ENCODE measurements at regions not wholly inside any gene's neighbourhood (a gene's known extent, or its start where the extent isn't known, plus 50 kb on each side); places are given as distances from the start of the nearest gene placed in this dataset.
"Not testable (repeated sequence)": the region's sequence is repeated elsewhere in the genome, so short reads cannot be mapped to it uniquely, and the experiment has no call there.

DNA sequence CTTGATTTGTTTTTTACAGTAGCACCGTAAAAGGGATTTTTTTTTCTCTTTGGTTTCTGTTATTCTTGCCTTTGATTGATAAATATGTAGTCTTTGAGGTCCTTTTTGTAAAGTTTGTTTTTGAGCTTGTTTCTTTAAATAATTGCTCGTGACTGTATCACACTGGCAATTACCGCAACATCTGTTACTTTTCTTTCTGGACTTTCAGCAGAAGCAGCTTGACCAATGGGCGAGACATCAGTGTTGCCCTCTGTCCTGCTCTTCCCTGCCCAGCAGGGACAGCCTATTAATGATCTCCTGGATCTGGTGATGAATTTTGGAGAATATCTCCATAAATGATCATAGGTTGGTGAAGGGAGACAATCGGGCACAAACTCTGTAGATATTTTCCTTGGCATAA lies 74.9 kb downstream of the TDRD15 start:
- TF ChIP-seq, protein P1, sequence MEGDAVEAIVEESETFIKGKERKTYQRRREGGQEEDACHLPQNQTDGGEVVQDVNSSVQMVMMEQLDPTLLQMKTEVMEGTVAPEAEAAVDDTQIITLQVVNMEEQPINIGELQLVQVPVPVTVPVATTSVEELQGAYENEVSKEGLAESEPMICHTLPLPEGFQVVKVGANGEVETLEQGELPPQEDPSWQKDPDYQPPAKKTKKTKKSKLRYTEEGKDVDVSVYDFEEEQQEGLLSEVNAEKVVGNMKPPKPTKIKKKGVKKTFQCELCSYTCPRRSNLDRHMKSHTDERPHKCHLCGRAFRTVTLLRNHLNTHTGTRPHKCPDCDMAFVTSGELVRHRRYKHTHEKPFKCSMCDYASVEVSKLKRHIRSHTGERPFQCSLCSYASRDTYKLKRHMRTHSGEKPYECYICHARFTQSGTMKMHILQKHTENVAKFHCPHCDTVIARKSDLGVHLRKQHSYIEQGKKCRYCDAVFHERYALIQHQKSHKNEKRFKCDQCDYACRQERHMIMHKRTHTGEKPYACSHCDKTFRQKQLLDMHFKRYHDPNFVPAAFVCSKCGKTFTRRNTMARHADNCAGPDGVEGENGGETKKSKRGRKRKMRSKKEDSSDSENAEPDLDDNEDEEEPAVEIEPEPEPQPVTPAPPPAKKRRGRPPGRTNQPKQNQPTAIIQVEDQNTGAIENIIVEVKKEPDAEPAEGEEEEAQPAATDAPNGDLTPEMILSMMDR (IDR thresholded peaks at IDR 0.05; ENCODE audit: low read depth, low read length, poor library complexity, severe bottlenecking): no peak
- TF ChIP-seq EZH2phosphoT487 (IDR thresholded peaks at IDR 0.05; ENCODE audit: borderline replicate concordance, low read length): no peak
- Histone ChIP-seq H3K27me3 (ENCODE audit: control insufficient read depth, low read length) (no peaks in the 10 kb centered on the region), H3K9me2 (replicated peaks; ENCODE audit: control insufficient read depth, low read length) (no peaks in the 10 kb centered on the region), H3K4me2 (ENCODE audit: low read length) (no peak overlapping the region), H3K9me3 (ENCODE audit: control insufficient read depth, insufficient read depth, low read length) (no peaks in the 10 kb centered on the region), H3F3A (ENCODE audit: control insufficient read depth, insufficient read depth) (no peaks in the 10 kb centered on the region), H3K4me3 (ENCODE audit: low read length) (no peak overlapping the region), H3K36me3 (ENCODE audit: control insufficient read depth, low read length) (no peaks in the 10 kb centered on the region), H4K20me1 (ENCODE audit: control insufficient read depth, insufficient read depth, low read depth, low read length) (no peaks in the 10 kb centered on the region), H3K79me2 (ENCODE audit: control insufficient read depth, low read length) (no peaks in the 10 kb centered on the region), H3K4me1 (ENCODE audit: control insufficient read depth, low read length) (no peaks in the 10 kb centered on the region), H3K27ac (ENCODE audit: low read depth, low read length) (no peak overlapping the region)

GRCh38 chr2:21203976-21204375 lies 80.2 kb downstream of the TDRD15 start:
- Histone ChIP-seq H3K27me3 (ENCODE audit: control insufficient read depth, low read length) (no peaks in the 10 kb centered on the region; the same call in 1 of the 2 replicates), H3K4me1 (ENCODE audit: control insufficient read depth, low read length) (no peaks in the 10 kb centered on the region), H3K4me2 (ENCODE audit: low read length) (no peak overlapping the region), H3K79me2 (ENCODE audit: control insufficient read depth, low read length) (no peaks in the 10 kb centered on the region), H3K36me3 (ENCODE audit: control insufficient read depth, low read length) (no peaks in the 10 kb centered on the region), H4K20me1 (ENCODE audit: control insufficient read depth, insufficient read depth, low read depth, low read length) (no peaks in the 10 kb centered on the region), H3K9me2 (replicated peaks; ENCODE audit: control insufficient read depth, low read length) (no peaks in the 10 kb centered on the region), H3K4me3 (ENCODE audit: low read length) (no peak overlapping the region), H3F3A (ENCODE audit: control insufficient read depth, insufficient read depth) (no peaks in the 10 kb centered on the region), H3K27ac (ENCODE audit: low read depth, low read length) (no peak overlapping the region), H3K9me3 (ENCODE audit: control insufficient read depth, insufficient read depth, low read length) (no peaks in the 10 kb centered on the region)
- TF ChIP-seq, protein P1 (IDR thresholded peaks at IDR 0.05; ENCODE audit: low read depth, low read length, poor library complexity, severe bottlenecking): no peak

- H3K9me3 ChIP-seq (ENCODE audit: control insufficient read depth, insufficient read depth, low read length); H3K36me3 ChIP-seq (ENCODE audit: control insufficient read depth, low read length); H4K20me1 ChIP-seq (ENCODE audit: control insufficient read depth, insufficient read depth, low read depth, low read length); H3K9me2 ChIP-seq (replicated peaks; ENCODE audit: control insufficient read depth, low read length); H3K4me1 ChIP-seq (ENCODE audit: control insufficient read depth, low read length); H3K4me2 ChIP-seq (ENCODE audit: low read length); H3F3A ChIP-seq (ENCODE audit: control insufficient read depth, insufficient read depth); H3K27ac ChIP-seq (ENCODE audit: low read depth, low read length); H3K4me3 ChIP-seq (ENCODE audit: low read length); H3K79me2 ChIP-seq (ENCODE audit: control insufficient read depth, low read length); H3K27me3 ChIP-seq (ENCODE audit: control insufficient read depth, low read length): not testable (repeated sequence)
Measured at GRCh38 chr2:21214085-21214484, 90.3 kb downstream of the TDRD15 start.

- no peaks in the 10 kb centered on the region for H3K4me1 ChIP-seq (ENCODE audit: control insufficient read depth, low read length)
- TF ChIP-seq, protein P1 (IDR thresholded peaks at IDR 0.05; ENCODE audit: low read depth, low read length, poor library complexity, severe bottlenecking): no peak
- TF ChIP-seq EZH2phosphoT487 (IDR thresholded peaks at IDR 0.05; ENCODE audit: borderline replicate concordance, low read length): no peak
- no peaks in the 10 kb centered on the region for H4K20me1 ChIP-seq (ENCODE audit: control insufficient read depth, insufficient read depth, low read depth, low read length)
- no peak overlapping the region for H3K4me2 ChIP-seq (ENCODE audit: low read length)
- H3K36me3 ChIP-seq (ENCODE audit: control insufficient read depth, low read length): no peaks in the 10 kb centered on the region
- no peaks in the 10 kb centered on the region for H3F3A ChIP-seq (ENCODE audit: control insufficient read depth, insufficient read depth)
- no peak overlapping the region for H3K27ac ChIP-seq (ENCODE audit: low read depth, low read length)
- no peak overlapping the region for H3K4me3 ChIP-seq (ENCODE audit: low read length)
- H3K9me2 ChIP-seq (replicated peaks; ENCODE audit: control insufficient read depth, low read length): no peaks in the 10 kb centered on the region
- no peaks in the 10 kb centered on the region for H3K79me2 ChIP-seq (ENCODE audit: control insufficient read depth, low read length)
- no peaks in the 10 kb centered on the region for H3K9me3 ChIP-seq (ENCODE audit: control insufficient read depth, insufficient read depth, low read length)
- H3K27me3 ChIP-seq (ENCODE audit: control insufficient read depth, low read length): no peaks in the 10 kb centered on the region
Measured at GRCh38 chr2:21217442-21217841, 93.7 kb downstream of the TDRD15 start.
